ENCODE measurements at regions not wholly inside any gene's neighbourhood (a gene's known extent, or its start where the extent isn't known, plus 50 kb on each side); places are given as distances from the start of the nearest gene placed in this dataset.
A peak's percentile ranks its signal among the peaks of the same experiment; 100 is the strongest.

DNA sequence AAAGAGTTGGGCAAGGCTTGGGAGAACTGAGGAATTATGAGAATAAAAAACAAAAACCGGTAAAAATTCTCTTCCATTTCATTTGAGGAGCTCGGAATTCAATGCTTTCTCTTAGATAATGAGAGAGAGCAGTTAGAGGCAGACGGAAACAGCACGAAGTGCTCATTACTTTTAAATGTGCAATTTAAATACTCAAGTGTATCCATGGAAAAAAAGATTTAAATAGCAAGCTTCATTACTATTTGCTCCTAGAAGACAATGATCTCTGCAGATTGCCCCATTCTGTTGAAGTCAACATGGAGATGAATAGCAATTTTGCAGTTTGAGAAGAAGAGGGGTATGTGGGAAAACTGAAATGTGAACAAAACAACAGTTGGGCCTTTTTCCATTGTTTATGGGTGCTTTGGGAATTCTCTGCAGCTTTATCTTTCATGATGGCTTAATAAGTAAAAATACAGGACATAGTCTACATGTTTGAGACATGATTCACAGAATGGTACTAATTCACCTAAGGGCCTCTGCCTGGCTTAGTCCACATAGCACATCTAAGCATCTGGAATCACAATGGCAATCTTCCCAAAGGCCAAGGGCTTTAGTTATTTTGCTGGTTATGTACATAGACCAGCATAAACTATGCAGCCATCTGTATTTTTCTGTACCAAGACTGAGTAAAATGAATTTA lies 512.7 kb upstream of the FAT1 start:
- DNase-seq (ENCODE audit: low spot score) = peak; percentile 72

DNA sequence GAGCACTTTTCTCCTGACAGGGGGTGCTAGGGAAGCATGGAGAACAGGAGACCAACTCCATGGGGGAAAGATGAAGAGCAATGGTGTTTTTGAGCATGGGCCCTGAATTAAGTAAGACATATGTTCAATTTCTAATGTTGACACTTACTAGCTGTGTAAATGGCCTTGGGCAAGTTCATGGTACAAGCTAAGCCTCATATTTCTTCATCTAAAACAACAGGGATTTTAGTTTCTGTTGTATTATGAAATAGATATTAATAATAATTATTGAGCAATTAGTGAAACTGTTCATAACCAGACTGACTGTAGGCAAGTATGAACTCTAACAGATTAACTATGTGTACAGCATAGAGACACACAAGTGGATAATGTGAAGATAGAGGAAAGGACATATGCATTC lies 515.0 kb upstream of the FAT1 start:
- no peak for DNase-seq (ENCODE audit: low spot score)

DNA sequence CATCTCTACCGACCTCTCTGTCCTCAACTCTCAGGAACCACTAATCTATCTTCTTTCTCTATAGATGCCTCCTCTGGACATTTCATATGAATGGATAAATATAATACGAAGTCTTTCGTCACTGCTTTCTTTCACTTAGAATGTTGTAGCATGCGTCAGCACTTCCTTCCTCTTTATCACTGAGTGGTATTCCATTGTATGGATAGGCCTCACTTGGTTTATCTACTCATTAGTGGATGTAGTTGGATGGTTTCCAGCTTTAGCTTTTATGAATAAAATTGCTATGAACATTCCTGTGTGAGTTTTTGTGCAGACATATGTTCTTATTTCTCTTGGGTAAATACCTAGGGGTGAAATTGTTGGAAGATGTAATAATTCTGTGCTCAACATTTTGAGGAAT lies 528.2 kb upstream of the FAT1 start:
- DNase-seq (ENCODE audit: low spot score) = no peak

DNA sequence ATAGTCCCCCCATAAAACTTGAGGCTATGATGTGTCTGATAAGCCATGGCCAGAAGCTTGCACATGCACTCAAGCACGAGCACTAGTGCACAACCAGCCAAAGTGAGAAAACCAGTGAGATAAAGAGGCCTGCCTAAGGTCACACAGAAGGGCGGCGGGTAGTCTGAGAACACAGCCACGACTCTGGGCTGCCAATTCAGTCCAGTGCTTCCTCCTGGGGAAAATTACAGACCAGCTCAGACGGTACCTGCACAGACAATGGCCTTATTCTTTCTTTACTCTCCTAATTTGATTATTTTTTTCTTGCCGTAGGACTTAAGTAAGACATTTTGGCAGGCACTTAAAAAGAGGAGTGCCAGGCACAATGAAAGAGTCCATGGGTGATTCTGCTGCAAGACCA lies 533.2 kb upstream of the FAT1 start:
- no peak for DNase-seq (ENCODE audit: low spot score)

DNA sequence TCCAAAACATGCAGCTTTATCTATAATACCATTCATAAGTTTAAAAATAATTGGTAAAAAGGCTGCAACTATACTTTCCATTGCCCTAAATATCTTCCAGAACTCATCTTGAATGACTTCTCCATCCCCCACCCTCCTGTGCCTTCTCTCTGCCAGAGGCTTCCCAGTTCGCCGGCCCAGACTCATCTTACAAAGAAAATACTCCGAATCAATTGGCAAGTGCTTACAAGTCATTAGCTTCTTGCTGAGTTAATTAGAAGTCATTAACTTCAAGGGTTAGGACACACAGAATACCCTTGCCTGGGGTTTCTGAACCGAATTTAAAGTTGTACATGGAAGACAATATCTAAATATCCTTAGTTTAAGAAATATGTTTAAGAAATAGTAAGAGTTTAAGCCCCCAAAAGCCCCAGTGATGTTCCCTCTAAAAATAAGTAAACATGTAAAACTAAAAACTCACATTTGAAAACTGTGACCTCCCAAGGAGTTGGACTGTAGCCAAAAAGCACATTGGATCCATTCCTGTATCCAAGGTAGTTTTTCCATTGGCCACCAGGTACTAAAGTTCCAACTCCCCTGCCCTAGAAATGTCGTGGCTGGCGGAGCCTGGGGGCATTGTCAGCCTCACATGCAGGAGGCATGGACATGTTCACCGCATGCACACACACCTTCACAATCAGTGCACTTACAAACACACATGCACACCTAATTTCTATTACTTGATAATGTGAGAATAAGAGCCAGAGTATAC lies 535.2 kb upstream of the FAT1 start:
- no peak for DNase-seq (ENCODE audit: low spot score)

DNA sequence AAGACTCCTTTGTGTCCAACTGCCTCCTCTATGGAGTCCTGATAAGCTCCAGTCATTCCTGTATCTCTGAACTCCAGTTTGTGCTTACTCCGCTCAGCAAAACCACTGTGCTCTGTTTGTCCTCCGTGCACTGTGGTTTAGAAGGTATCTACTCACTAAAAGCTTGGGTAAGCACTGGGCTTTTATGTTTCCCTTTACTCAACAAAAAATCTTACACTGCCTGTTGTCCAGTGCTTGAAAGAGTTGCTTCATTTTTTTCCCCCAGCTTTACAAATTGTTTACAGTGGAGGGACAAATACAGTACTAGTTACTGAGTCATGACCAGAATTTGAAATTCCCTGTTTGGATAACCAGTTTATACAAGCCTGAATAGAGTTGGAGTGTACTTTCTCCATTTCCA lies 545.3 kb upstream of the FAT1 start:
- peak; percentile 28 for DNase-seq (ENCODE audit: low spot score)

DNA sequence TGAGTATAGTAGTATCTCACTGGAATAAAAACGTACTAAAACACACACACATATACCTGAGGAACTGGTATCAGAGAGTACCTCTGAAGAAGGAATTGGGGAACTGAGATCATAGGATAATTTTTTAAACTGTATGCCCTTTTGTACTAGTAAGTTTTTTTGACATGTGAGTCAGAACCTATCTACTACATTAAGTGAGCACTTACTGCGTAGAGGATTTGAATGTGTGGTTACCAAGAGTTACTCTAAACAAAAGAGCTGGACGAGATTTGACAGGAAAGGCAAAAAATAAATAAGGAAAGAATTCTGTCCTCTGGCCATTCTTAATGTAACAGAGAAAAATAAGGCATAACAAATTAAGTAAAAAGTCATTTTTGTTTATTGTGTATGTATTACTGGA lies 546.5 kb upstream of the FAT1 start:
- DNase-seq (ENCODE audit: low spot score) = no peak

DNA sequence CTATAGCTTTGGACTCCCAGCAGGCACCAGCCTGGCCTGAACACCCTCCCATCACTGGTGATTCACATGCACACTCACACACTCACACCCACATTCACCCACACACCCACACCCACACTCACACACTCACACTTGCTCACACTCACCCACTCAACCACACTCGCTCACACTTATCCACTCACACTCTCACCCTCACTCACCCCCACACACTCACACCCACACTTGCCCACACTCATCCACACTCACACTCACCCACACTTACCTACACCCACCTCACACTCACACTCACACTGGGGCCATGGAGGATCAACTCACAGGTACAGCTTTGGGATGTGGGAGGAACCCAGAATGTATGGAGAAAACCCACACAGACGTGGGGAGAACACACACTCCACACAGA lies 548.2 kb upstream of the FAT1 start:
- no peak for DNase-seq (ENCODE audit: low spot score)

DNA sequence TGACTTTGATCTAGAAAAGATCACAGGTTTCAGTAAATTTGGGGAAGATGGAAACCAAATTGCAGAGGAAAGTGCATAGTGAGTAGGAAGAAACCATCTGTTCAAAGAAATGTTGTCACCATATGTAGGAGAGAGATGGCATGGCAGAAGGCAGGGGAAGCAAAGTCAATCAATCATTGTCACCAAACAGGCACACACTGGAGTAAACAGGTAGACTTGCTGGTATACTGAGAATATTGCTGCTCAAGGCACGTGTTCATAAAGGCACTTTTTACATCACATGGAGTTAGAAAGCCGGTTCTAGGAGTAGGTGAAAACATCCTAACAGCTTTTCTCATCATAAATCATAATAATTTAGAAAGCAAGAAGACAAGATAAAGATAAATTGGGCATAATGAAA lies 550.5 kb upstream of the FAT1 start:
- no peak for DNase-seq (ENCODE audit: low spot score)

DNA sequence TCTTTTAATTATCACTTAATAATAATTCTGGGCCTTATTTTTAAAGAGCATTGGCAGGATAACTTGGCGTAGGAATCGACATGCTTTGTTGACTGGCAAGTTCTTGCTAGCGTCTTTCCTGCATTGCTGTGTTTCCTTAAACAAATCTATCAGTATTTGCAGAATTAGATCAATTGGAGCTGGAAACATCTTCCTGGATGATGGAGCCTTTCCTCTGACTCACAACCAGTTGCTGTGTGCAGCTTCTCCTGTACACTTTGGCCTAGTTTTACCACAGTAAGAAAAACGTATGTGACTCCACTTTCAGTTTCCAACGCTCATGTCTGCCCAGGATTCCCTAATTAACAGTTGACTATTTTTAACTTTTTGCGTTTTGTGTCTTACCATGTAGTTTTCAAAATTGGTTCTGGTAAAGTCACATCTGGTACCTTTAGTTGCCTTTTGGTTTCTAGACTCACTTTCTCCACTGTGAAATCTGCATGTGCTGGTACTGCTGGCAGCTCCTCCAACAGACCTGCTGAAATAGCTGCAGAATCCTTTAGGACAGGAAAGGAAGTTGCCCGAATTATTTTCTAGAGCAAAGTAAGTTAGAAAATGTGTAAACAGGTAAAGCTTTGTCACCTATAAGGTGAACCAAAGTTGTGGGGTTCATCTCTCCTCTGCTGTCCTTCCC lies 553.2 kb upstream of the FAT1 start:
- DNase-seq (ENCODE audit: low spot score) = peak; percentile 26

DNA sequence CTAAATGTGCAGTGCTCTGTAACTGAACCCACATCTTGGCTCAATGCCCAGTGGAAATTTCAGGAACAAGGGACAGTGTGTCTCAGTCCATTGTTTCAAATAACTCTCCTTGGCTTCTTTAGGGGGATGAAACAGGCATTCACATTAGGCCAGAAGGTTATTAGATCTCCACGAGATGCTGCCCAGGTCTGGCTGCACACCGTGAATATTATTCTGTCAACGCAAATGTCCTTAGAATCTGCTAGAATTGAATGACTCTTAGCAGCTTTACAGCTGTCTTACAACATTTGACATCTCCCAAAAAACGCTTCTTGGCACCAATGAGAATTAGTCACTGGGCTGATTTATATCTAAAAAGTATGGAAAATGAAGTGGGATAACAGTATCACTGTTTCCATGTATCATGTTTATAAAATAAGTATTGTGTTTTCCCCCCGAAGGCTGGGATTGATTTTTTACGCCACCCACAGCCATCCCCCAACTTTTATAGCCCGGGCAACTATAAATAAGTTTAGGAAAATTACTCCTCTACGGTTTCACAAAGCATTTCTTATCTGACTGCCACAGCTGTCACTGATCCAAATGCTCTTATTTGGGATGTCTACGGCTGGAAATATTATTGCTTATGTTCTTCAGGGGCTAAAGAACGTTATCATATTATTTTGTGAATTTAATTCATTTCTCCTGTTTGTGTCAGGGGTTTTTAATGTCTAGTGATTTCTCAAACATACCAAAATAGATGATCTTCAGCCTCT lies 559.7 kb upstream of the FAT1 start:
- DNase-seq (ENCODE audit: low spot score) = no peak

DNA sequence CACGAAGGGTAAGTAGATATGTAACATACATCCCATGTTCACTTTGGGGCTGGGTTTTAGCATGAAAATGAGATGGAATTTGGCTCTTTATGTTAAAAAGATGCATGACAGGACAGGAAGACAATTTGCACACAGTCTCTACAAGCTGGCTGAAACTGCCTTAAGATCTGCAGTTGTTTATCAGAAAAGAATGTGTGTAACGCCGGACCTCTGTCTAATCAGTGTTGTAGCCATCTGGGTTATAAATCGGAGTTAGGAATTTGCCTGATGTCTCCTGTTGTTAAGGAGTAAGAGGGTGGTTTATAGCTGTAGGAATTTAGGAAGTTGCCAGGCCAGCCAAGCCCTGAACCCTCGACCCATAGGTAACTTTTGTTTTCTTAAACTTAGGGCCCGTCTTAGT lies 562.9 kb upstream of the FAT1 start:
- DNase-seq (ENCODE audit: low spot score) = no peak

DNA sequence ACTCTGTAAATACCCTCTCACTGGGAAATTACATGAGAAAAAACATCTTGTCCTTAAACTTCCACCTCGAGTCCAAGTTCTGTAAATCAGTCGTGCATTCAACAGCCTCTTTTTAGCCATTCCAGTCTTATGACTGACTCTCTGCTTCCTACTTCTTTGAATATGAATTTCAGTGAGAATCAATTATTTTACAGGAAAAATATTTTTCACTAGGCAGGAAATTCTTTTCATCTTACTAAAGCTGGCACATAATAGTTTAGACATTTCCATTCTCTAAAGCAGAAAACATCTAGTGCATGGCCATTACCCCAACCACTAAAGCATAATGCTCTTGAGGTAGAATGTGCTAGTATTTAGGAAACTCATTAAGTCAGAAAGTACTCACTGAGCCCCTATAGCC lies 565.7 kb upstream of the FAT1 start:
- DNase-seq (ENCODE audit: low spot score) = no peak

DNA sequence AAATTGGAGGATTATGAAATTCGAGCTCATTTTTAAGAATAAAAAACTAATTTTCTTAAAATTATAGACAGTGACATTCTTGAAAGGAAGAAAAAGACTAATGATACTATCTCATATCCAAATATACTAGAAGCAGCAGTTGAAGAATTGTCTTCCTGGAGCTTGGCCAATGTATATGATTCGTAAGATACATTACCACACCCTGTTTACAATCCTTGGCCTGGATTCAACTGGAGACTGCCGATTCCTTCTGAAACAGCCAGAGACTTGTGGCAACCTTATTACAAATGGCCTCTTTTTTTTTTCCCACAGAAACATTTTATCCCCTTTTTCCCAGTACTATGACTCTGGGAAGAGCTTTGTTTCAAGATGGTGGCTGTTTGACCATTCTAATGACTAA lies 571.2 kb upstream of the FAT1 start:
- no peak for DNase-seq (ENCODE audit: low spot score)

DNA sequence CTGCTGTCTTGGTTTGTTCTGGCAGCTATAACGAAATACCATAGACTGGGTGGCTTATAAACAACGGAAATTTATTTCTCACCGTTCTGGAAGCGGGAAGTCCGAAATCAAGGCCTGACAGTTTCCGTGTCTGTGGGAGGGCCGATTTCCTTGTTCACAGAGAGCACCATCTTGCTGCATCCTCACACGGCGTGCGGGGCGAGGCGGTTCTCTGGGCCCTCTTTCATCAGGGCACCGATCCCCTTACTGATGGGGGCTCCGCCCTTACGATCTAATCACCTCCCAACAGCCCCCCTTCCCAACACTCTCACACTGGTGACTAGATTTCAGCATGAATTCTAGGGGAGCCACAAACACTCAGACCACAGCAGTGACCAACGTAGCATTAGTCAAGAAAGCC lies 578.3 kb upstream of the FAT1 start:
- no peak for DNase-seq (ENCODE audit: low spot score)

DNA sequence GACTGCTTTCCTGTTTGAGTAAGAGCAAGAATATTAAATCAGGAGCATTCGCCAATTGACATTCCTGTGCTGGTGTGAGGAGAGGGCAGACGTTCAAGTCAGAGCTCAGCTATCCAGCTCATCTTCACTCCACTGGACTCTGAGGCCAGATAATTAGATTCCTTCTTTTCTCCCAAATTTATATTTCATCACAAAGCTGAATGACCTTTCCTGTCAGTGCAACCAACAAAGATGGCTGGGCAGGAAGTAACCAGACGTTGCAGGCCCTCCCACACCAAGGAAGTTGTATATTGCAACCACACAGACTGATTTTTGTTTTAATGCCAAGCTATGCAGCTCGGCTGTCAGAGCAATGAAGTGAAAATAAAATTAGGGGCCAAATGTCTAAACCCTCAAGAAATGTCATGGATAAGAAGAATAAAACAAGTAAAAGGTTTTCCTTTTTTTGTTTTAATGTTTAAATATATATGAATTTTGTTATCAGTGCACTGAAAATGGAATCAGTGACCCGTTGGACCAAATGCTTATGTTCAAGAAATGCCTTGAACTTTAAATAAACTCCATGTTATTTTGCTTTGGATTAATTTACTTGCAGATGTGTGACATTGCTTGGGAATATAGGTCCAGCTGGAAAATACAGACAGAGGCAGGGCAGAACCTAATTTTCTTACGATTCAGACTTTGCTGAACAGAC lies 578.9 kb upstream of the FAT1 start:
- DNase-seq (ENCODE audit: low spot score) = peak; percentile 45

DNA sequence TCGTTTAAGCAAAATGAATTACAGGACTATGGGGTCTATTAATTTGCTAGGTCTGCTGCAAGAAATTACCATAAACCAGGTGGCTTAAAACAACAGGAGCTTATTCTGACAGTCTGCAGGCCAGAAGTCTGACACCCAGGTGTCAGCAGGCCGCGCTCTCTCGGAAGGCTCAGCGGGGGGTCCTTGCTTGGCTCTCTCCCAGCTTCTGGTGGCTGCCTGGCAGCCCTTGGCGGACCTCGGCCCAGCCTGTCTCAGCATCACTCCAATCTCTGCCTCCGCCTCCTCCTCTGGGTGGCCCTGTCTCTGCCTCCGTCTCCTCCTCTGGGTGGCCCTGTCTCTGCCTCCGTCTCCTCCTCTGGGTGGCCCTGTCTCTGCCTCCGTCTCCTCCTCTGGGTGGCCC lies 580.5 kb upstream of the FAT1 start:
- no peak for DNase-seq (ENCODE audit: low spot score)

DNA sequence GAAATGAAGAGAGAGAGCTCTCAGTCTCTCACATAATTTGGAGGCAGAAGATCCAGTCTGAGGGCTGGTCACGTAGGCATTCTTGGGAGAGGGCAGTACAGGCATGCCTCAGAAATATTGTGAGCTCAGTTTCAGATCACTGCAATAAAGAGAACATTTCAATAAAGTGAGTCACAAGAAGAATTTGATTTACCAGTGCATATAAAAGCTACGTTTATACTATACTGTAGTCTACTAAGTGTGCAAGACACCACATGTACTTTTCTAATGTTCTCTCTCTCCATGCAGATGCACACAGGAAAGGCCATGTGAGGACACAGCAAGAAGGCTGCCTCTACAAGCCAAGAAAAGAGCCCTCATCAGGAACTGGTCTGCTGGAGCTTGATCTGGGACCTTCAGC lies 583.5 kb upstream of the FAT1 start:
- no peak for DNase-seq (ENCODE audit: low spot score)

DNA sequence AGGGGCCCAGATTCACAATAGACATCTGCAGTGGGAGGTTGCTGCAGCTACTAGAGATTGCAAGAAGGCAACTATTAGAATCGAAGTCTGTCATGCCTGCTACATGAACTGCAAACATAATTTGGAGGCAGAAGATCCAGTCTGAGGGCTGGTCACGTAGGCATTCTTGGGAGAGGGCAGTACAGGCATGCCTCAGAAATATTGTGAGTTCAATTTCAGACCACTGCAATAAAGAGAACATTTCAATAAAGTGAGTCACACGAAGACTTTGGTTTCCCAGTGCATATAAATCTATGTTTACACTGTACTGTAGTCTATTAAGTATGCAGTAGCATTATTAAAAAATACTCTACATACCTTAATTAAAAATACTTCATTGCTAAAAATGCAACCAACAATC lies 585.8 kb upstream of the FAT1 start:
- DNase-seq (ENCODE audit: low spot score) = no peak

DNA sequence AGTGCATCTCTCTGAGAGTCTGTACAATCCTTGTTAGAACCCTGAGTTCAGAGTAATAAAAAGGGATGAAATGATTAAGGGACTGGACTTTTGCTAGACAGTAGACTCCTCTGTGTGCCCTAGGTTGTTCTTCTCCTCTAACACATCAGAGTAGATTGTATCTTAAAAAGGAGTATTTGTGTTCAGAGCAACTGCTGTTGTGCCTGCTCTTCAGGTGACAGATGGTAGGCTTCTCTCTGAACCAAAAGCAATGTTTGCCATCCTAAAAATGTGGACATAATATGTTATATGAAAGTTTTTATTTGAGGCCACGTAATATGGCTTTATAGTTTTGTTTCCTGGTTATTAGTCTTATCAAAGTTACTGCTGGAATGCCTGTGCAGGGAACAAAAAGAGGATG lies 588.6 kb upstream of the FAT1 start:
- DNase-seq (ENCODE audit: low spot score) = no peak

DNA sequence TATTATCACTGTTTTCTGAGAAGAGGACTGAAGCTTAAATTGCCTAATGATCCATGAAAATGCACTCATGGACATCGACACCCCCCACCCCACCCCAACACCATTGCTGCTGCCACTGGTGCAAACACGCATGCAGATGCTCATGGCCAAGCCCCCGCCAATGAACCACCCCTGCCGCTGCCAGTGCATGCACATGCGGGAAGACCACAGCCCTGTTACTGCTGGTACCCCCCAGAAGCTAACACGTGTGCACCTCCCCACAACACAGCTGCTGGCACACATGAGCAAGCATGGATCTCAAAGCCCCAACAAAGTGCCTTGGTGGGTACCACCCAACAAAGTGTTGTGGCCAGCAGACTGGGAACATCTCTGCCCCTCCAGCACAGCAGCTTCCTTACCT lies 594.1 kb upstream of the FAT1 start:
- no peak for DNase-seq (ENCODE audit: low spot score)

DNA sequence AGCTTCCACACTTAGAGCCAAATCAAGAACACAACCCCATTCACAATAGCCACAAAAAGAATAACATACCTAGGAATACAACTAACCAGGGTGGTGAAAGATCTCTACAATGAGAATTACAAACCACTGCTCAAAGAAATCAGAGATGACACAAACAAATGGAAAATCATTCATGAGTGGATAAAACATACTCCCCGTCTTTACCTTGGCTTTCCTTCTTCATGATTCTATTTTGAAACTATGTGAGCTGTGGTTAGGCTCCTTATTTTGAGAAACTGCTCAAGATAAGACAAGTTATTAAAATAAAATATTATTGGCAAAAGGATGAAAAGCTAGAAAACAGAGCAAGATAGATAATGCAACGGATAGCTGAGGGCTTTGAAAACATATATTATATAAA lies 598.1 kb upstream of the FAT1 start:
- no peak for DNase-seq (ENCODE audit: low spot score)

Measured in AG08395 (cell line).